Peyer's patch (tissue), 4 donors: ENCODE measurements at regions not wholly inside any gene's neighbourhood (a gene's known extent, or its start where the extent isn't known, plus 50 kb on each side); places are given as distances from the start of the nearest gene placed in this dataset.

Source experiments
- POLR2A ChIP-seq, 2 donors: fragments of 450-650 bp; IDR thresholded peaks; one replicate each; pipeline ENCODE4 v1.5.1; 2017; ENCODE audit warnings: antibody characterized with exemption in 2 of 2, mild to moderate bottlenecking in 2 of 2, moderate library complexity in 2 of 2
- TF ChIP-seq, protein P1 (sequence below), 6 experiments: fragments of 450-650 bp in 4 of 6; fragments of 200-600 bp in 2 of 6; sonication (generic) in 1 of 6; IDR thresholded peaks; one replicate each; pipeline ENCODE4 v1.5.1; 2017 to 2019; ENCODE audit warnings: antibody characterized with exemption in 6 of 6, mild to moderate bottlenecking in 3 of 6, moderate library complexity in 1 of 6

DNA sequence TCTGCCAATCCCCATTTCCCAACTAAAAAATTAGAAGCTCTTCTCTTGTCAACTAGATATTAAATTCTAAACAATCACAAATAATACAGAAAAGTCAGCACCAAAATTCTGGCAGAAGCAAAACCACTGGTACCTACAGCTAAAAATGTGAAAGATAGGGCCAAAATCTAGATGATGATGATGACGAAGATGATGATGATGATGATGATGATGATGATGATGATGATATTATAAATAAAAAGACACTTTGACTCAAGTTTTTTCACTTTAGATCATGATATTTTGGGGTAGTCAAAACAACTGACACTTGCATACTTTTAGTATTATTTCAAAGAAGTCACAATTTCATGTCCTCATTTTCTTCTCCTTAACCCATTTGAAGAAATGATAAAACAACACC lies 470.1 kb upstream of the NR2F2 start:
- TF ChIP-seq, protein P1, sequence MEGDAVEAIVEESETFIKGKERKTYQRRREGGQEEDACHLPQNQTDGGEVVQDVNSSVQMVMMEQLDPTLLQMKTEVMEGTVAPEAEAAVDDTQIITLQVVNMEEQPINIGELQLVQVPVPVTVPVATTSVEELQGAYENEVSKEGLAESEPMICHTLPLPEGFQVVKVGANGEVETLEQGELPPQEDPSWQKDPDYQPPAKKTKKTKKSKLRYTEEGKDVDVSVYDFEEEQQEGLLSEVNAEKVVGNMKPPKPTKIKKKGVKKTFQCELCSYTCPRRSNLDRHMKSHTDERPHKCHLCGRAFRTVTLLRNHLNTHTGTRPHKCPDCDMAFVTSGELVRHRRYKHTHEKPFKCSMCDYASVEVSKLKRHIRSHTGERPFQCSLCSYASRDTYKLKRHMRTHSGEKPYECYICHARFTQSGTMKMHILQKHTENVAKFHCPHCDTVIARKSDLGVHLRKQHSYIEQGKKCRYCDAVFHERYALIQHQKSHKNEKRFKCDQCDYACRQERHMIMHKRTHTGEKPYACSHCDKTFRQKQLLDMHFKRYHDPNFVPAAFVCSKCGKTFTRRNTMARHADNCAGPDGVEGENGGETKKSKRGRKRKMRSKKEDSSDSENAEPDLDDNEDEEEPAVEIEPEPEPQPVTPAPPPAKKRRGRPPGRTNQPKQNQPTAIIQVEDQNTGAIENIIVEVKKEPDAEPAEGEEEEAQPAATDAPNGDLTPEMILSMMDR (IDR thresholded peaks at IDR 0.05): no peak
- no peak for TF ChIP-seq POLR2A (IDR thresholded peaks at IDR 0.05)
